ENCODE measurements at regions not wholly inside any gene's neighbourhood (a gene's known extent, or its start where the extent isn't known, plus 50 kb on each side); places are given as distances from the start of the nearest gene placed in this dataset.
A peak's percentile ranks its signal among the peaks of the same experiment; 100 is the strongest.

DNA sequence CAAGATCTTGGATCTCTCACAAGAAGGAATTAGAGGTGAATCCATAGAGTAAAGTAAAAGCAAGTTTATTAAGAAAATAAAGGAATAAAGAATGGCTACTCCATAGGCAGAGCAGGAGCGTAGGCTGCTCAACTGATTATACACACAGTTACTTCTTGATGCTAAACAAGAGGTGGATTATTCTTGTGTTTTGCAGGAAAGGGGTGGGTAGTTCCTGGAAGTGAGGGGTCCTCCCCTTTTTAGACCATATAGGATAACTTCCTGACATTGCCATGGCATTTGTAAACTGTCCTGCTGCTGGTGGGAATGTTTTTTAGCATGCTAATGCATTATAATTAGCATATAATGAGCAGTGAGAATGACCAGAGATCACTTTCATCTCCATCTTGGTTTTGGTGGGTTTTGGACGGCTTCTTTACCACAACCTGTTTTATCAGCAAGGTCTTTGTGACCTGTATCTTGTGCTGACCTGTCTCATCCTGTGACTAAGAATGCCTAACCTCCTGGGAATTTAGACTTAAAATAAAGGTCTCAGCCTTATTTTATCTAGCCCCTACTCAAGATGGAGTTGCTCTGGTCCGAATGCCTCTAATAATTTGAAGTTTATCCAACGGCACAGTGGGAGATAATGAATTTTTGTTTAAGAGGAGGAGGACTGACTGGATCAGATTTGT, 165.7 kb upstream of the DMRT1 start:
- in situ Hi-C loops (cut with HindIII; ENCODE audit: low pct_unique_long_range_greater_than_20kb, low sequenced_read_pairs) = no loop called here
- TF ChIP-seq JUND (IDR thresholded peaks at IDR 0.05; ENCODE audit: low read depth) = no peak
- DNase-seq (ENCODE audit: low read depth in 1 of 2, low spot score in 1 of 2) = no peak

DNA sequence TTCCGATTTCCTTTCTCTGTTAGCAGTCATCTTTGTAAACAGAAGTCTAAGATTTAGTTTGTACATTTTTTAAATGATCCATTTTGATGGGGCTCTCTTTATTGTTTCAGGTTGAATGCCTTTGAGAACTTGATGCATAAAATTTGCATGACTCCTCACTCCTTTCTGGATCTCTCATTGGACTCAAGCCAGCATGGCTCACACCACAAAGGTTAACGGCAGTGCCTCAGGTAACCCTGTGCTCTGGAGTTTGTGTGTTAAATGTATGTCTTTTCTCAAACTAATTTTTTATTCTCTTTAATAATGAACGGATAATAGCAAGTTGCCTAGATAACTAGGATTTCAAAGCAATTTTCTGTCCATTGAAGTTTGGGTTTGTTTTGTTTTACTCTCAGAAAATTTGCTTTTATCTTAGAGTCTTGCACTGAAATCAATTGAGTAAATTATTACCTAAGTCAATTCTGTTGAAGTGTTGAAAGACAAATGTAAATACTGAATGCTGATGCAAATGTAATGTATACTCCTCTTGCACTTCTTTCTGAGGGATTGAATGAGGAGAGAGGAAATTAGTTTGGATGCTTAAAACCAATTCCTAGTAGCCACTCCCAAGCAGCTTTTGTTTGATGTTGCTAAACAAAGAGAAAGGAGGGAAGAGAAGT, 164.6 kb upstream of the DMRT1 start:
- no peak for DNase-seq (ENCODE audit: low read depth in 1 of 2, low spot score in 1 of 2)
- TF ChIP-seq JUND (IDR thresholded peaks at IDR 0.05; ENCODE audit: low read depth) = no peak
- in situ Hi-C loops (cut with HindIII; ENCODE audit: low pct_unique_long_range_greater_than_20kb, low sequenced_read_pairs) = no loop called here

DNA sequence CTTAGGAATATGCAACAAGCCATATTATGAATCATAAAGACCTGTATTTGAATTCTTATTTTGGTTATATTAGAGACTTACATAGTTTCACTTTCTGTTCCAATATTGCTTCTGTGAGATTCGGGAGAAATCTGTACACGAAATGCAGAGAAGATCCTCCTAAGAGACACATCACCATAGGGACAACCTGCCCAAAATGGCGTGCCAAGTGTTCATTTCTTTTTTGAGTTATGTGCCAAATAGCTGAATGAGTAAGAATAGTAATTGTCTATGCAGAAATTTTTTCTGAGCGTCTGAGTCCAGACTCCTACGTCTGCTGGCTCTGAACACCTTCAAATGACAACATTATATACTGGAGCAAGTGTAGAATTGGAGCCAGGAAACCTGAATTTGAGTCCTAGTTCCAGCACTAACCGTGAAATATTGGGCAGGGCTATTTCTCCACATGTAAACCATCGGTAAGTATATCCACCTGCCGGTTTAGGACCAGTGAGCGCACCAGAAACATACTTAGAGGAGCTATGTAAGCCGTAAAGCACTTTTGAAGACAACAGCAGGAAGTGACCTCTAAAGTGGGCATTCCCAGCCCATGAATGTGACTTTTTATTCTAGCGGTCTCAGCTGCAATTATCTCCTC, 163.9 kb upstream of the DMRT1 start:
- no peak for TF ChIP-seq JUND (IDR thresholded peaks at IDR 0.05; ENCODE audit: low read depth)
- in situ Hi-C loops (cut with HindIII; ENCODE audit: low pct_unique_long_range_greater_than_20kb, low sequenced_read_pairs) = no loop called here
- DNase-seq (ENCODE audit: low read depth in 1 of 2, low spot score in 1 of 2) = no peak

DNA sequence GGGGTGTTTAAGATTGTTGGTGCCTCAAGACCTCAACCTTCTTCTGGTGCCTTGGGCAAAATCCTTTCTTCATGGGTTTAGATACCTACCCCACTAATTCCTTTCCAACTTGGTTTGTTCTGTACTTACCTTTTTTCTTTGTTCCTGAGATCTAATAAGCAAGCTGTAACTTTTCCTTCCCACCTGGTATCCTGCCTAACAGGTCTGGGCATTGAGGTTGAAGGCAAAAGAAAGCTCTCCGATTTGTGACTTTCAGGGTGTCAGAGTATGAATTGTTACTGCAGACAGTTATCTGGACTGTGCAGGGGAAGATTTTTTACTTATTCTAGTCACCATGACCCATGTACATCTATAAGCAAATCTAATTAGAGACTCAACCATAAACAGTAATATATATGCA, 162.6 kb upstream of the DMRT1 start:
- no peak for TF ChIP-seq JUND (IDR thresholded peaks at IDR 0.05; ENCODE audit: low read depth)
- no peak for DNase-seq (ENCODE audit: low read depth in 1 of 2, low spot score in 1 of 2)
- in situ Hi-C loops (cut with HindIII; ENCODE audit: low pct_unique_long_range_greater_than_20kb, low sequenced_read_pairs) = no loop called here

DNA sequence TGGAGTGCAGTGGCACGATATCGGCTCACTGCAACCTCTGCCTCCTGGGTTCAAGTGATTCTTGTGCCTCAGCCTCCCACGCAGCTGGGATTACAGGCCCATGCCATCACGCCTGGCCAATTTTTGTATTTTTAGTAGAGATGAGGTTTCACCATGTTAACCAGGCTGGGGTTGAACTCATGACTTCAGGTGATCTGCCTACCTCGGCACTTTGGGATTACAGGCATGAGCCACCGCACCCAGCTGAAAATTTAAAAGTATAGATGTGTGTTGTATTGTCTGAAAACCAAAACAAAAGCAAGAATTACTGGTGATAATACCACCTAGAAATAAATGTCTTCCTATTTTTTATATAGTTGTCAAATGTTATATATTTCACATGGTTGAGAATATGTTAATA, 162.0 kb upstream of the DMRT1 start:
- in situ Hi-C loops (cut with HindIII; ENCODE audit: low pct_unique_long_range_greater_than_20kb, low sequenced_read_pairs) = no loop called here
- DNase-seq (ENCODE audit: low read depth in 1 of 2, low spot score in 1 of 2) = no peak
- TF ChIP-seq JUND (IDR thresholded peaks at IDR 0.05; ENCODE audit: low read depth) = no peak

DNA sequence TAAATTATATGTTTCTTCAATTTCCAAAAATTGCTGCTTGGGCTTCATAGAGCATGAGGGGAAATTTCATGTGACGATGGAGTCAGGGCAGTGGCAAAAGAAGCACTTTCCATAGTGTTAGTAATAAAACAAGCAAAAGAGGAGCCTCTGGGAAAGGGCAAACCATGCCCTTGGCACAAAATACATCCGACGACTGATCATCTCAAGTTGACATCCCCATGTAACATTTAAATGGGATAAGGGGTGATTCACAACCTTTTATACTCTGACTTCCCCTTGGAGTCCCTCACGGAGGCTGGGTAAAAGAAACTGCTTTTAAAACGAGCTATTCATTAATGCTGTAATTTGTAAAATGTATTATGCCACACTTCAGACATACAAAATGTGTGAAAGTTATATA, 161.4 kb upstream of the DMRT1 start:
- in situ Hi-C loops (cut with HindIII; ENCODE audit: low pct_unique_long_range_greater_than_20kb, low sequenced_read_pairs) = no loop called here

DNA sequence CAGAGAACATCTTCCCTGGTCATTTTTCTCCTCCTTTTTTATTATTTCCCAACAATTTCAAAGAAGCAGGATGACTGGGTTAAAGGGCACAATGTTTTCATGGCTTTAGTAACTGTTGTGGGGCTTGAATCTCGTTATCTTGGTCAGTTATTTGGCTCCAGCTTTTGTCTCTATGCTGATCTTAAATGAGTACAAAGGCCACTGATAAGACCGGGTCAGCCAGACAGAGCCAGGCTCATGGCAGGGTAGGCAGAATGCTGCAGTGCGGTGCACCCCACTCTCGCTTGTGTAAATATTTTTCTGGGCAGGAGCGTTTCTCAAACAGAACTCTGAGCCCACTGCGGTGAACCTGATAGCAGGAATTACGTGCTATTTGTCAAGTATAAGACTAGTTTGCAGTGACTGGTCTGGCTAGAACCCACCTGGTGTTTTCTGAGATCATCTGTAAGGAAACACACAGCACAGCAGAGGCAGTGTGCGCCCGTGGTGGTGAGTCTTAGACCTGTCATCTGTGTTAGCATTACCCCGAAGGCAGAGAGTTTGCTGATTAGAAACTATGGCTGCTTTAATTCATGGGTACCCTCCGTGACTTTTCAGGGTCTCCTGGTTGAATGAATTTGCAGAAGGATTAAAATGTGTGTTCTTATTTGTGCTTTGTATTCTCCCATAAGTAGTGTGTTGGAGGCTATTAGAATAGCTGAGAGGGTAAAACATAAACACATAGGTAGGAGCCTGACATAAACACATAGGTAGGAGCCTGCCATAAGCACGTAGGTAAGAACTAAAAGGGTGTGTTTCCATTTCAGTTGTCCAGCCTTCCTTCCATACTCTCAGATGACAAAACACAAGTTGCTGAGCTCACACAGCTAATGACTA, 158.6 kb upstream of the DMRT1 start:
- TF ChIP-seq JUND (IDR thresholded peaks at IDR 0.05; ENCODE audit: low read depth) = no peak
- no peak for DNase-seq (ENCODE audit: low read depth in 1 of 2, low spot score in 1 of 2)
- in situ Hi-C loops (cut with HindIII; ENCODE audit: low pct_unique_long_range_greater_than_20kb, low sequenced_read_pairs) = no loop called here

More for the DNA sequence above, 161.4 kb upstream of the DMRT1 start:
- DNase-seq (ENCODE audit: low read depth in 1 of 2, low spot score in 1 of 2) = no peak
- TF ChIP-seq JUND (IDR thresholded peaks at IDR 0.05; ENCODE audit: low read depth) = no peak

DNA sequence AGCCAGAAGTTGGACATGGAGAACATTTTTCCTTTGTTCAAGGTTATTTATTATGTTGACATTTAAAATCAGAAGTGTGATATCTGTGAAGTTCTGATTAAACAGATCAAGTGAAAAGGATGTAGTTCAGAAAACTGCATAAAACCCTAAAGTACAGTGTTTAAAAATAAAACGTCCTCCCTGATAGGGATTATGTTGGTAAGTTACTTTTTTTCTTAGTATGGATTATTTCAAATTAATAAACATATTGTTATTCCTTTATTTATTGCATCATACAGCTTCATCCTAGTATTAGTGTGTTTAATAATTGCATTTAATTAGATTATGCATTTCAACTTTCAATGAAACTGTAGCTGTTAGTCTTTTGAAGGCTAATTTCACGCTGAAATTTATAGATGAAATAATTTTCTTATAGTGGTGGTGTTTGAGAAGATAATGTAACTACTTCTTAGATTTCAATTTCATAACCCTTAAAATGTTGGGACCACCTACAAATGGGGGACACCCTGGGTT, 157.9 kb upstream of the DMRT1 start:
- TF ChIP-seq JUND (IDR thresholded peaks at IDR 0.05; ENCODE audit: low read depth) = no peak
- DNase-seq (ENCODE audit: low read depth in 1 of 2, low spot score in 1 of 2) = no peak
- in situ Hi-C loops (cut with HindIII; ENCODE audit: low pct_unique_long_range_greater_than_20kb, low sequenced_read_pairs) = no loop called here

DNA sequence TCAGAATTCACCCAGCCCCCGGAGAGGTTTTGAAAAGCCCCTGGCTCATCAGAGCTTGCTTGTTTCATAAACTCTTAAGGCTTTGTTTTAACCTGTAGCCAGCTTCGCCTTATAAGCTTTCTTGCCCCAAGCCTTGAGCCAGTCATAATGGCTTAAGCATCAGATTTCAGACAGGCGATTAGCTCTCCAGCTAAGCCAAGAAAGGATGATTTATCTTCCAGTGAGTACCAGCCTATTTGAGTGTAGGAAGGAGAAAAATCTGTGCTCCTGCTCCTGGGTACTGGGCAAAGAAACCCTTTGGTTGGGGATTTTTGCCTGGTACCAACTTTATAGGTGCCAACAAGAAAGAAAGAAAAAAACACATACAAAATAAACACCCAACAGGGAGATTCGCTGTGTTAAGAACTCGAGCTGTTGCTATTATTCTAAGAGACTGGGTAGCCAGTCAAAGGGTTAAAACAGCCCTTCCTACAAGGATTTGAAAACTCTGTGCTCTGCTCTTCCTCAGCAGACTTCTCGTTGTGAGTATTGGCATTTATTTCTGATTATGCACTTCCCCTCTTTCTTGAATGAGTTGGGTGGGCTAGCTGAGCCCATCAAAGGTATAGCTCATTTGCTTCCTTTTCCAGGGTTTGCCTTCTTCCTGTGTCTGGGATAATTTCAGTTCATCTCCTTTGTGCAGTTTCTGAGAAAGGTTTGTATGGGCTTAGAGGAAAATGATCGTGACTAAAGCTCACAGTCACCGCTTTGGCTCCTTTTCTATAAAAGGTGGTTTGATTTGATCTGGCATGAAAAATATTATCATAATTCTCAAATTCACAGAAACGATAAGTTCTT, 157.2 kb upstream of the DMRT1 start:
- peak in 1 of 2 experiments; percentile 29 for DNase-seq (ENCODE audit: low read depth in 1 of 2, low spot score in 1 of 2)
- in situ Hi-C loops (cut with HindIII; ENCODE audit: low pct_unique_long_range_greater_than_20kb, low sequenced_read_pairs) = no loop called here
- no peak for TF ChIP-seq JUND (IDR thresholded peaks at IDR 0.05; ENCODE audit: low read depth)

DNA sequence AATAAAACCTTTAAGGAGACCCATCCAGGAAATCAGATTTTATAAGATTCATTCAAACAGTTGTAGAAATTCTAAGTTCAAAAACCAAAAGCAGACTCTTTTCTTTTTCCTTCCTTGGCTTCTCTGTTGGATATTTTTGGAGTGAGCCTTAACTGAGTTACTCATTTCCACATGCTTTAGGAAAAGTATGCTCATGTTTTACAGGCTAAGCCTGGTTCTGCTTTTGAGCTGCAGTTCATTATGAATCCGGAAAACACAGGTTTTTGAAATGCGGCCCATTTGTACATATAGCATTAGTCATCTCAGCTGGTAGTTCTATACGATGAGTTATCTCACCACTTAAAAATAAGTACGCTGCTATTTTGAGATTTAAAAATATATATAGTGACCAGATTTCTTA, 156.6 kb upstream of the DMRT1 start:
- no peak for TF ChIP-seq JUND (IDR thresholded peaks at IDR 0.05; ENCODE audit: low read depth)
- in situ Hi-C loops (cut with HindIII; ENCODE audit: low pct_unique_long_range_greater_than_20kb, low sequenced_read_pairs) = no loop called here
- no peak for DNase-seq (ENCODE audit: low read depth in 1 of 2, low spot score in 1 of 2)

DNA sequence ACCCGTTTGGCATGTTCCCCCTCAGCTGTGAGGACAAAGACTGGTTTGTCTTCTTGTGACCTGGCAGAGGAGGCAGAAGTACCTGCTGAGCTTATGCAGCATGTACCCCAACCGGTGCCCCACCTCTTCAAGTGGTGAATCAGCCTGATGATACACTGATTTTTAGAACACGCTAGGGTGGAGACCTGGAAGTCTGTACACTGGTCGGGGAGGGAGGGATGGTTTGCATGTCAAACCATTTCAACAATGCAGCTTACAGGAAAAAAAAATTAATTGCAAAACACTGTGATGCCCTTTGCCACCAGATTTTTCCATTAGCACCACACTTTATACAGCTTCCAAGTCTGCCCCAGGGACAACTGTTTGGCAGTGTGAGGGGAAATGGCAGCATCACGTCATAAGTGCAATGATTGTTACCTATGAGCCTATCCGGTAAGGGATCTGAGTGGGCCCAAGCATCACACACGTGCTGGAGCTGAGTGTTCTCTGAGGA, 155.1 kb upstream of the DMRT1 start:
- TF ChIP-seq JUND (IDR thresholded peaks at IDR 0.05; ENCODE audit: low read depth) = no peak
- in situ Hi-C loops (cut with HindIII; ENCODE audit: low pct_unique_long_range_greater_than_20kb, low sequenced_read_pairs) = no loop called here
- no peak for DNase-seq (ENCODE audit: low read depth in 1 of 2, low spot score in 1 of 2)
